Keratinocyte (primary cell): ENCODE measurements at regions not wholly inside any gene's neighbourhood (a gene's known extent, or its start where the extent isn't known, plus 50 kb on each side); places are given as distances from the start of the nearest gene placed in this dataset.

Experiments
- DNase-seq: peaks from one replicate; pipeline ENCODE4 v3.0.0-alpha.2; 2011; ENCODE audit warnings: low read depth, missing footprints, low spot score
- FAIRE-seq: peaks from 2 replicates; lab custom pipeline; 2011; peaks lifted over from hg19 to GRCh38; lab: Jason Lieb, UNC
- H2AFZ ChIP-seq: 2 replicates; pipeline ENCODE4 v1.6.0; 2012; ENCODE audit warnings: low read length, control low read depth, inconsistent platforms; ENCODE audit not compliant: control insufficient read depth
- H3K27ac ChIP-seq: 2 replicates; pipeline ENCODE4 v1.5.1; 2011; ENCODE audit warnings: low read length; ENCODE audit not compliant: control insufficient read depth, insufficient read depth
- H3K27me3 ChIP-seq: 3 replicates; pipeline ENCODE4 v1.6.0; 2011; ENCODE audit warnings: low read length; ENCODE audit not compliant: control insufficient read depth, insufficient read depth; ENCODE audit errors: extremely low read depth
- H3K36me3 ChIP-seq, 2 experiments: 2 replicates in 1 of 2; 3 replicates in 1 of 2; pipeline ENCODE4 v1.5.1; 2011; ENCODE audit warnings: low read length in 2 of 2, mild to moderate bottlenecking in 1 of 2; ENCODE audit not compliant: control insufficient read depth in 2 of 2, insufficient read depth in 2 of 2; ENCODE audit errors: extremely low read depth in 1 of 2
- H3K4me1 ChIP-seq: 3 replicates; pipeline ENCODE4 v1.5.1; 2011; ENCODE audit warnings: low read length; ENCODE audit not compliant: control insufficient read depth, insufficient read depth; ENCODE audit errors: extremely low read depth
- H3K4me2 ChIP-seq: 3 replicates; pipeline ENCODE4 v1.6.0; 2011; ENCODE audit warnings: low read depth, low read length; ENCODE audit not compliant: control insufficient read depth, insufficient read depth; ENCODE audit errors: extremely low read depth
- H3K4me3 ChIP-seq, 3 experiments: fragments of 200-600 bp in 1 of 3; sonication (generic) in 1 of 3; 2 replicates in 2 of 3; 3 replicates in 1 of 3; pipeline ENCODE4 v1.5.1; 2011 to 2016; ENCODE audit warnings: low read length in 3 of 3, mild to moderate bottlenecking in 3 of 3, control low read depth in 2 of 3, inconsistent platforms in 1 of 3, low read depth in 1 of 3, mixed read lengths in 1 of 3, mixed run types in 1 of 3, moderate library complexity in 1 of 3; ENCODE audit not compliant: control insufficient read depth in 2 of 3, insufficient read depth in 2 of 3; ENCODE audit errors: extremely low read depth in 1 of 3
- H3K79me2 ChIP-seq: 2 replicates; pipeline ENCODE4 v1.6.0; 2012; ENCODE audit warnings: low read length; ENCODE audit not compliant: control insufficient read depth, insufficient read depth
- H3K9ac ChIP-seq: 3 replicates; pipeline ENCODE4 v1.6.0; 2011; ENCODE audit warnings: low read length; ENCODE audit not compliant: control insufficient read depth, insufficient read depth; ENCODE audit errors: extremely low read depth
- H3K9me1 ChIP-seq: 3 replicates; pipeline ENCODE4 v1.6.0; 2011; ENCODE audit warnings: low read length; ENCODE audit not compliant: control insufficient read depth, insufficient read depth; ENCODE audit errors: extremely low read depth
- H3K9me3 ChIP-seq: 2 replicates; pipeline ENCODE4 v1.5.1; 2012; ENCODE audit warnings: low read depth, low read length; ENCODE audit not compliant: control insufficient read depth
- H4K20me1 ChIP-seq: 3 replicates; pipeline ENCODE4 v1.6.0; 2011; ENCODE audit warnings: low read length; ENCODE audit not compliant: control insufficient read depth, insufficient read depth; ENCODE audit errors: extremely low read depth
- CTCF ChIP-seq, 3 experiments: IDR thresholded peaks in 1 of 3; conservative IDR thresholded peaks in 1 of 3; optimal IDR thresholded peaks in 1 of 3; 2 replicates in 2 of 3; 3 replicates in 1 of 3; pipeline versions ENCODE3 to v1.5.1; 2011; ENCODE audit warnings: low read length in 3 of 3, mild to moderate bottlenecking in 3 of 3, moderate library complexity in 2 of 3, control low read depth in 1 of 3, inconsistent platforms in 1 of 3; ENCODE audit not compliant: insufficient read depth in 2 of 3; ENCODE audit errors: extremely low read depth in 1 of 3
- EZH2 ChIP-seq: IDR thresholded peaks from one replicate; pipeline ENCODE4 v1.6.1; 2012; ENCODE audit warnings: inconsistent platforms, mild to moderate bottlenecking, low read length, moderate library complexity
- dilution Hi-C: fragments of 300-500 bp; cut with MboI; formaldehyde crosslinking; loops from one replicate; pipeline ENCODE4 v1.7.0; 2020; ENCODE audit warnings: low sequenced_read_pairs; ENCODE audit not compliant: extremely low pct_ligation_motif_present

GRCh38 chr9:79287708-79288290 lies 284.0 kb upstream of the TLE4 start:
- Histone ChIP-seq H4K20me1 (no peaks in the 10 kb centered on the region), H3K27ac (no peak overlapping the region)
- no peak for FAIRE-seq

GRCh38 chr9:79289856-79290255 lies 281.9 kb upstream of the TLE4 start:
- Histone ChIP-seq H3K79me2 (no peaks in the 10 kb centered on the region), H3K27me3 (no peaks in the 10 kb centered on the region), H3K9me3 (no peaks in the 10 kb centered on the region), H3K4me3 (no peak overlapping the region), H2AFZ (peak overlapping the region; percentile 38), H3K4me1 (no peaks in the 10 kb centered on the region), H3K4me2 (no peak overlapping the region), H4K20me1 (no peaks in the 10 kb centered on the region), H3K9ac (no peak overlapping the region), H3K9me1 (no peaks in the 10 kb centered on the region), H3K27ac (no peak overlapping the region), H3K36me3 (no peaks in the 10 kb centered on the region)
- DNase-seq (no peak), FAIRE-seq (no peak)
- dilution Hi-C loops, result no loop called here
- TF ChIP-seq CTCF (optimal IDR thresholded peaks at IDR 0.05 in 1 of 3, IDR thresholded peaks at IDR 0.05 in 1 of 3, conservative IDR thresholded peaks at IDR 0.05 in 1 of 3; ENCODE audit: extremely low read depth in 1 of 3, insufficient read depth in 2 of 3, low read length in 3 of 3), result no peak
- TF ChIP-seq EZH2, result no peak

More at GRCh38 chr9:79287708-79288290, 284.0 kb upstream of the TLE4 start:
- no peaks in the 10 kb centered on the region for H3K27me3 ChIP-seq
- no peaks in the 10 kb centered on the region for H3K36me3 ChIP-seq
- DNase-seq, result no peak
- H3K9ac ChIP-seq, result no peak overlapping the region
- no peaks in the 10 kb centered on the region for H3K79me2 ChIP-seq
- TF ChIP-seq EZH2, result no peak
- H3K4me3 ChIP-seq, result no peak overlapping the region
- H3K4me2 ChIP-seq, result no peak overlapping the region
- no peaks in the 10 kb centered on the region for H3K4me1 ChIP-seq
- no peaks in the 10 kb centered on the region for H3K9me1 ChIP-seq
- no peak overlapping the region for H2AFZ ChIP-seq
- dilution Hi-C loops, result no loop called here
- H3K9me3 ChIP-seq, result no peaks in the 10 kb centered on the region

- DNase-seq, result no peak
- H3K9me1 ChIP-seq, result no peaks in the 10 kb centered on the region
- H3K36me3 ChIP-seq, result no peaks in the 10 kb centered on the region
- no peak overlapping the region for H2AFZ ChIP-seq
- H3K4me1 ChIP-seq, result no peaks in the 10 kb centered on the region
- dilution Hi-C loops, result no loop called here
- H3K4me3 ChIP-seq, result no peak overlapping the region
- TF ChIP-seq EZH2 (no peak), CTCF (optimal IDR thresholded peaks at IDR 0.05 in 1 of 3, IDR thresholded peaks at IDR 0.05 in 1 of 3, conservative IDR thresholded peaks at IDR 0.05 in 1 of 3; ENCODE audit: extremely low read depth in 1 of 3, insufficient read depth in 2 of 3, low read length in 3 of 3) (peak in 1 of 3 experiments; percentile 37)
- FAIRE-seq, result no peak
- H3K27ac ChIP-seq, result no peak overlapping the region
- no peak overlapping the region for H3K4me2 ChIP-seq
- no peaks in the 10 kb centered on the region for H3K9me3 ChIP-seq
- H3K9ac ChIP-seq, result no peak overlapping the region
- no peaks in the 10 kb centered on the region for H3K27me3 ChIP-seq
- no peaks in the 10 kb centered on the region for H4K20me1 ChIP-seq
- no peaks in the 10 kb centered on the region for H3K79me2 ChIP-seq
Measured at GRCh38 chr9:79292731-79293280, 279.0 kb upstream of the TLE4 start.
